Esophagus muscularis mucosa (tissue), 4 donors: ENCODE measurements at regions not wholly inside any gene's neighbourhood (a gene's known extent, or its start where the extent isn't known, plus 50 kb on each side); places are given as distances from the start of the nearest gene placed in this dataset.

ENCODE experiments used
- DNase-seq: peaks from one replicate; pipeline ENCODE4 v3.0.0-alpha.2; 2017; ENCODE audit errors: extremely low spot score
- H3K27ac ChIP-seq, 4 donors: fragments of 200-600 bp; sonication (generic); replicated peaks in 1 of 4; 1 replicate in 3 of 4; 2 replicates in 1 of 4; pipeline ENCODE4 v1.5.1; 2016 to 2019; ENCODE audit warnings: mild to moderate bottlenecking in 1 of 4
- H3K27me3 ChIP-seq, 4 donors: fragments of 200-600 bp; sonication (generic); one replicate each; pipeline versions ENCODE4 v1.5.1 to v1.6.0; 2016 to 2019
- H3K36me3 ChIP-seq, 4 donors: fragments of 200-600 bp; sonication (generic); one replicate each; pipeline ENCODE4 v1.5.1; 2016 to 2019
- H3K4me1 ChIP-seq, 4 donors: fragments of 200-600 bp; sonication (generic); one replicate each; pipeline ENCODE4 v1.5.1; 2016 to 2019
- H3K4me3 ChIP-seq, 4 donors: fragments of 200-600 bp; sonication (generic); 1 replicate in 2 of 4; 2 replicates in 2 of 4; pipeline ENCODE4 v1.5.1; 2016 to 2019; ENCODE audit warnings: mild to moderate bottlenecking in 4 of 4, moderate library complexity in 1 of 4
- H3K9me3 ChIP-seq, 4 donors: fragments of 200-600 bp; sonication (generic); 1 replicate in 3 of 4; 2 replicates in 1 of 4; pipeline ENCODE4 v1.5.1; 2016 to 2019
- CTCF ChIP-seq, 3 experiments: fragments of 200-600 bp in 2 of 3; fragments of 450-650 bp in 1 of 3; sonication (generic) in 2 of 3; IDR thresholded peaks; one replicate each; pipeline ENCODE4 v1.5.1; 2017 to 2019; ENCODE audit warnings: antibody characterized with exemption in 3 of 3, mild to moderate bottlenecking in 2 of 3, moderate library complexity in 1 of 3
- EP300 ChIP-seq: sonication (generic); formaldehyde crosslinking; IDR thresholded peaks from one replicate; pipeline ENCODE4 v1.6.1; 2017; ENCODE audit warnings: antibody characterized with exemption
- POLR2A ChIP-seq: fragments of 450-650 bp; IDR thresholded peaks from one replicate; pipeline ENCODE4 v1.6.1; 2017; ENCODE audit warnings: antibody characterized with exemption, moderate library complexity, mild to moderate bottlenecking, low read depth
- POLR2AphosphoS5 ChIP-seq, 2 donors: sonication (generic); formaldehyde crosslinking; IDR thresholded peaks; one replicate each; pipeline ENCODE4 v1.6.1; 2017; ENCODE audit warnings: antibody characterized with exemption in 2 of 2
- WGBS: methylation state at CpG from one replicate; pipeline ENCODE4 v1.1.5; 2018; 5-methylcytosine and 5-hydroxymethylcytosine counted together
- intact Hi-C: fragments of 100-400 bp; cut with DNase I; formaldehyde crosslinking; loops from one replicate; pipeline ENCODE4 v1.15.1; 2023

GRCh38 chr9:117511852-117512481 lies 97.1 kb upstream of the ASTN2 start:
- H3K9me3 ChIP-seq = no peaks in the 10 kb centered on the region
- H3K4me1 ChIP-seq = no peaks in the 10 kb centered on the region
- no peak for DNase-seq
- WGBS = 75% methylated on average over 4 of the region's 4 CpGs
- intact Hi-C loops = no loop called here
- peaks cover 0 to 4% (median 0%) of the 10 kb centered on the region in 4 donors for H3K27me3 ChIP-seq
- no peaks in the 10 kb centered on the region for H3K36me3 ChIP-seq
- H3K4me3 ChIP-seq = no peak overlapping the region
- no peak overlapping the region for H3K27ac ChIP-seq
- TF ChIP-seq POLR2AphosphoS5 (IDR thresholded peaks at IDR 0.05) (no peak), EP300 (no peak), CTCF (IDR thresholded peaks at IDR 0.05) (no peak), POLR2A (no peak)

DNA sequence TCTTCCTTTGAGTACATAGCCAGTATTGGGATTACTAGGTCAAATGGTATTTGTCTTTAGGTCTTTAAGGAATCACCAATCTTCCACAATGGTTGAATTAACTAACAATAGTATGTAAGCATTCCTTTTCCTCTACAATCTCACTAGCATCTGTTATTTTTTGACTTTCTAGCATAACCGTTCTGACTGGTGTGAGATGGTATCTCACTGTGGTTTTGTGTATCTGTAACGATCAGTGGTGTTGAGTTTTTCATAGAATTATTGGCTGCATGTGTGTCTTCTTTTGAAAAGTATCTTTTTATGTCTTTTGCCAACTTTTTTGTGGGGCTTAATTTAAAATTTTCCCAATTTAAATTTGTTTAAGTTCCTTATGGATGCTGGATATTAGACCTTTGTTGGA lies 81.5 kb upstream of the ASTN2 start:
- Histone ChIP-seq H3K27ac (no peak overlapping the region), H3K27me3 (no peaks in the 10 kb centered on the region), H3K4me3 (no peak overlapping the region), H3K9me3 (no peaks in the 10 kb centered on the region), H3K4me1 (no peaks in the 10 kb centered on the region), H3K36me3 (no peaks in the 10 kb centered on the region)
- WGBS = 74% methylated on average over 2 of the region's 2 CpGs
- TF ChIP-seq POLR2AphosphoS5 (IDR thresholded peaks at IDR 0.05) = no peak
- no peak for TF ChIP-seq POLR2A
- no peak for TF ChIP-seq EP300
- TF ChIP-seq CTCF (IDR thresholded peaks at IDR 0.05) = no peak
- DNase-seq = no peak
- intact Hi-C loops = no loop called here

DNA sequence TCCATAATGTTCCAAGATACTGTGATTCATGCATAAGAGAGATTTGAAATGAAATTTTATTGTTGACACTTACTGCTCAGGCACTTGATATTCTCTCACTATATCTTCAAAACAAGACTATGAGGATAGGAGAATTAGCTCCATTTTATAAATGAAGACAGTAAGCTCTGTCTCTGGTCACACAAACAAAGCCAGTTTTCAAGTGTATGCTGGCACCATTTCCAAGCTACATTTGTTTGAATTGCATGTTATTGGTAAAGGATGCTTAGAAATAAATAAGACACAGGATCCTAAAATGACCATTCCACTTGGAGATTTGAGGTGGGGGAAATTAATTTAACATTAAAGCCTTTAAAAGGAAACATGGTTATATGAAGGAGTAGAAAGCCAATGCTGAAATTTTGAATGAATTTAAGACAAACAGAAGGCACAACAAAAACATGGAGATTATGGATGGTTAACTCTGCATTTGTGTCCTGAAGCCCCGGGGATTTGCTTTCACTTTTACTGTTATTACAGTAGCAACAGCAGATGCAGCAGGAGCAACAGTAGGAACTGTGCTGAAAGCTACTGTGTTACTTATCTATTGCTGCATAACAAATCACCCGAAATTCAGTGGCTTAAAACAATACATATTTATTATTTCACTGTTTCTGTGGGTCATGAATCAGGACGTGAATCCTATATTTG lies 79.7 kb upstream of the ASTN2 start:
- Histone ChIP-seq H3K27me3 (no peaks in the 10 kb centered on the region), H3K4me3 (peak overlapping the region in 2 of 4 donors; percentile 1 to 20), H3K9me3 (no peaks in the 10 kb centered on the region), H3K36me3 (no peaks in the 10 kb centered on the region), H3K27ac (no peak overlapping the region), H3K4me1 (no peaks in the 10 kb centered on the region)
- WGBS = 30% methylated on average over 3 of the region's 3 CpGs
- TF ChIP-seq EP300 (no peak), CTCF (IDR thresholded peaks at IDR 0.05) (no peak), POLR2AphosphoS5 (IDR thresholded peaks at IDR 0.05) (no peak), POLR2A (no peak)
- DNase-seq = no peak
- intact Hi-C loops = no loop called here

DNA sequence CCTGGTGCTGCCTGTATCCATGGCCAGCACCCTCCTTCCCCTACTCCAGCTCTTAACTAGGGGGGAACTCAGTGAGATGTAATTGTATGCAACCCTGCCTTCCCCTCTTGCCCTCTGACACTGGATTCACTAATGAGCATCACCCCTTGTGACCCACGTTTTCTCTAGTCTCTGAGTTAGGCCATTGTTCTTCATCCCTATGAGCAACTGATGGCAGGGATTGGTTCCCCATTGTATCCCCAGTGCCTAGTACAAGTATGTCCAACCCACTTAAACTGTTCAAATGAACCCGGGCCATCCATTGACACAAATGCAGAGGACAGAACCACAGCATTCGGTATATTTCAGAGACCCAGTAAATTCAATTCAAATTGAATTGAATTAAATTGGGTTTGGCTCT lies 77.6 kb upstream of the ASTN2 start:
- DNase-seq = no peak
- Histone ChIP-seq H3K36me3 (no peaks in the 10 kb centered on the region), H3K4me3 (no peak overlapping the region), H3K27ac (no peak overlapping the region), H3K9me3 (no peaks in the 10 kb centered on the region), H3K27me3 (no peaks in the 10 kb centered on the region), H3K4me1 (peaks cover 0 to 6% (median 3%) of the 10 kb centered on the region in 4 donors)
- no peak for TF ChIP-seq EP300
- no peak for TF ChIP-seq CTCF (IDR thresholded peaks at IDR 0.05)
- no peak for TF ChIP-seq POLR2A
- no peak for TF ChIP-seq POLR2AphosphoS5 (IDR thresholded peaks at IDR 0.05)
- intact Hi-C loops = no loop called here
- 87% methylated on average over 3 of the region's 3 CpGs for WGBS
